Esophagus muscularis mucosa (tissue), 4 donors: ENCODE measurements at regions not wholly inside any gene's neighbourhood (a gene's known extent, or its start where the extent isn't known, plus 50 kb on each side); places are given as distances from the start of the nearest gene placed in this dataset.
"Not testable (repeated sequence)": the region's sequence is repeated elsewhere in the genome, so short reads cannot be mapped to it uniquely, and the experiment has no call there.

Experiments
- DNase-seq: peaks from one replicate; pipeline ENCODE4 v3.0.0-alpha.2; 2017; ENCODE audit errors: extremely low spot score
- H3K27ac ChIP-seq, 4 donors: fragments of 200-600 bp; sonication (generic); replicated peaks in 1 of 4; 1 replicate in 3 of 4; 2 replicates in 1 of 4; pipeline ENCODE4 v1.5.1; 2016 to 2019; ENCODE audit warnings: mild to moderate bottlenecking in 1 of 4
- H3K27me3 ChIP-seq, 4 donors: fragments of 200-600 bp; sonication (generic); one replicate each; pipeline versions ENCODE4 v1.5.1 to v1.6.0; 2016 to 2019
- H3K36me3 ChIP-seq, 4 donors: fragments of 200-600 bp; sonication (generic); one replicate each; pipeline ENCODE4 v1.5.1; 2016 to 2019
- H3K4me1 ChIP-seq, 4 donors: fragments of 200-600 bp; sonication (generic); one replicate each; pipeline ENCODE4 v1.5.1; 2016 to 2019
- H3K4me3 ChIP-seq, 4 donors: fragments of 200-600 bp; sonication (generic); 1 replicate in 2 of 4; 2 replicates in 2 of 4; pipeline ENCODE4 v1.5.1; 2016 to 2019; ENCODE audit warnings: mild to moderate bottlenecking in 4 of 4, moderate library complexity in 1 of 4
- H3K9me3 ChIP-seq, 4 donors: fragments of 200-600 bp; sonication (generic); 1 replicate in 3 of 4; 2 replicates in 1 of 4; pipeline ENCODE4 v1.5.1; 2016 to 2019
- CTCF ChIP-seq, 3 experiments: fragments of 200-600 bp in 2 of 3; fragments of 450-650 bp in 1 of 3; sonication (generic) in 2 of 3; IDR thresholded peaks; one replicate each; pipeline ENCODE4 v1.5.1; 2017 to 2019; ENCODE audit warnings: antibody characterized with exemption in 3 of 3, mild to moderate bottlenecking in 2 of 3, moderate library complexity in 1 of 3
- EP300 ChIP-seq: sonication (generic); formaldehyde crosslinking; IDR thresholded peaks from one replicate; pipeline ENCODE4 v1.6.1; 2017; ENCODE audit warnings: antibody characterized with exemption
- POLR2A ChIP-seq: fragments of 450-650 bp; IDR thresholded peaks from one replicate; pipeline ENCODE4 v1.6.1; 2017; ENCODE audit warnings: antibody characterized with exemption, moderate library complexity, mild to moderate bottlenecking, low read depth
- POLR2AphosphoS5 ChIP-seq, 2 donors: sonication (generic); formaldehyde crosslinking; IDR thresholded peaks; one replicate each; pipeline ENCODE4 v1.6.1; 2017; ENCODE audit warnings: antibody characterized with exemption in 2 of 2
- WGBS: methylation state at CpG from one replicate; pipeline ENCODE4 v1.1.5; 2018; 5-methylcytosine and 5-hydroxymethylcytosine counted together
- intact Hi-C: fragments of 100-400 bp; cut with DNase I; formaldehyde crosslinking; loops from one replicate; pipeline ENCODE4 v1.15.1; 2023

- no peaks in the 10 kb centered on the region for H3K27me3 ChIP-seq
- H3K36me3 ChIP-seq = no peaks in the 10 kb centered on the region
- no peaks in the 10 kb centered on the region for H3K9me3 ChIP-seq
- H3K4me3 ChIP-seq = no peak overlapping the region
- intact Hi-C loops = no loop called here
- H3K27ac ChIP-seq = no peak overlapping the region
- 55% methylated on average over 3 of the region's 3 CpGs for WGBS
- H3K4me1 ChIP-seq = no peaks in the 10 kb centered on the region
- no peak for DNase-seq
- no peak for TF ChIP-seq POLR2A
- TF ChIP-seq POLR2AphosphoS5 (IDR thresholded peaks at IDR 0.05) = no peak
- no peak for TF ChIP-seq EP300
- TF ChIP-seq CTCF (IDR thresholded peaks at IDR 0.05) = no peak
Observed at GRCh38 chr11:34825315-34825669, 90.9 kb downstream of the APIP start.

- intact Hi-C loops = no loop called here
- Histone ChIP-seq H3K4me3 (no peak overlapping the region), H3K4me1 (no peaks in the 10 kb centered on the region), H3K27me3 (no peaks in the 10 kb centered on the region), H3K36me3 (no peaks in the 10 kb centered on the region), H3K9me3 (no peaks in the 10 kb centered on the region), H3K27ac (no peak overlapping the region)
- no peak for DNase-seq
- TF ChIP-seq CTCF (IDR thresholded peaks at IDR 0.05) (no peak), POLR2AphosphoS5 (IDR thresholded peaks at IDR 0.05) (no peak), EP300 (no peak), POLR2A (no peak)
Observed at GRCh38 chr11:34824425-34824824, 91.8 kb downstream of the APIP start.

- H3K4me1 ChIP-seq = no peaks in the 10 kb centered on the region
- H3K36me3 ChIP-seq = no peaks in the 10 kb centered on the region
- TF ChIP-seq CTCF (IDR thresholded peaks at IDR 0.05) = no peak
- no peak for TF ChIP-seq POLR2A
- TF ChIP-seq POLR2AphosphoS5 (IDR thresholded peaks at IDR 0.05) = no peak
- no peak for TF ChIP-seq EP300
- no peak overlapping the region for H3K27ac ChIP-seq
- H3K9me3 ChIP-seq = no peaks in the 10 kb centered on the region
- no peaks in the 10 kb centered on the region for H3K27me3 ChIP-seq
- WGBS = 77% methylated on average over 2 of the region's 2 CpGs
- no peak for DNase-seq
- no peak overlapping the region for H3K4me3 ChIP-seq
- intact Hi-C loops = no loop called here
Observed at GRCh38 chr11:34823639-34824038, 92.5 kb downstream of the APIP start.

GRCh38 chr11:34823197-34823596 lies 93.0 kb downstream of the APIP start:
- no peaks in the 10 kb centered on the region for H3K27me3 ChIP-seq
- H3K4me1 ChIP-seq = no peaks in the 10 kb centered on the region
- no peak for DNase-seq
- H3K27ac ChIP-seq = no peak overlapping the region
- H3K9me3 ChIP-seq = no peaks in the 10 kb centered on the region
- 88% methylated on average over 3 of the region's 3 CpGs for WGBS
- no peaks in the 10 kb centered on the region for H3K36me3 ChIP-seq
- H3K4me3 ChIP-seq = no peak overlapping the region
- TF ChIP-seq EP300 (no peak), CTCF (IDR thresholded peaks at IDR 0.05) (no peak), POLR2AphosphoS5 (IDR thresholded peaks at IDR 0.05) (no peak), POLR2A (no peak)
- intact Hi-C loops = no loop called here

GRCh38 chr11:34819740-34820482 lies 96.3 kb downstream of the APIP start:
- Histone ChIP-seq H3K4me1 (no peaks in the 10 kb centered on the region), H3K27ac (no peak overlapping the region), H3K27me3 (no peaks in the 10 kb centered on the region), H3K4me3 (no peak overlapping the region), H3K9me3 (no peaks in the 10 kb centered on the region), H3K36me3 (no peaks in the 10 kb centered on the region)
- DNase-seq = no peak
- WGBS = 74% methylated on average over 6 of the region's 6 CpGs
- TF ChIP-seq POLR2A (no peak), EP300 (no peak), POLR2AphosphoS5 (IDR thresholded peaks at IDR 0.05) (no peak), CTCF (IDR thresholded peaks at IDR 0.05) (no peak)
- intact Hi-C loops = no loop called here

- 79% methylated on average over 3 of the region's 3 CpGs for WGBS
Observed at GRCh38 chr11:34817812-34818211, 98.4 kb downstream of the APIP start.

More at GRCh38 chr11:34817812-34818211, 98.4 kb downstream of the APIP start:
- H3K9me3 ChIP-seq, DNase-seq, H3K27me3 ChIP-seq, intact Hi-C loops, H3K4me3 ChIP-seq, H3K36me3 ChIP-seq, H3K4me1 ChIP-seq, H3K27ac ChIP-seq: not testable (repeated sequence)
